ENCODE measurements at regions not wholly inside any gene's neighbourhood (a gene's known extent, or its start where the extent isn't known, plus 50 kb on each side); places are given as distances from the start of the nearest gene placed in this dataset.

GRCh38 chr6:163815796-163816195 is 401.3 kb downstream of the QKI start:
- in situ Hi-C loops (cut with HindIII; ENCODE audit: low pct_unique_long_range_greater_than_20kb, low sequenced_read_pairs) = no loop called here
- DNase-seq (ENCODE audit: low read depth, low spot score) = no peak

- in situ Hi-C loops (cut with HindIII; ENCODE audit: low pct_unique_long_range_greater_than_20kb, low sequenced_read_pairs) = no loop called here
- DNase-seq (ENCODE audit: low read depth, low spot score) = no peak
These were observed 400.2 kb downstream of the QKI start for GRCh38 chr6:163814494-163815364.

- no peak for DNase-seq (ENCODE audit: low read depth, low spot score)
- in situ Hi-C loops (cut with HindIII; ENCODE audit: low pct_unique_long_range_greater_than_20kb, low sequenced_read_pairs) = no loop called here
These were observed 399.5 kb downstream of the QKI start for GRCh38 chr6:163813979-163814493.

GRCh38 chr6:163811317-163811716 is 396.8 kb downstream of the QKI start:
- in situ Hi-C loops (cut with HindIII; ENCODE audit: low pct_unique_long_range_greater_than_20kb, low sequenced_read_pairs) = no loop called here
- no peak for DNase-seq (ENCODE audit: low read depth, low spot score)

GRCh38 chr6:163809364-163809763 is 394.8 kb downstream of the QKI start:
- DNase-seq (ENCODE audit: low read depth, low spot score) = no peak
- in situ Hi-C loops (cut with HindIII; ENCODE audit: low pct_unique_long_range_greater_than_20kb, low sequenced_read_pairs) = no loop called here

GRCh38 chr6:163808871-163809270 is 394.4 kb downstream of the QKI start:
- DNase-seq (ENCODE audit: low read depth, low spot score) = no peak
- in situ Hi-C loops (cut with HindIII; ENCODE audit: low pct_unique_long_range_greater_than_20kb, low sequenced_read_pairs) = no loop called here

- no peak for DNase-seq (ENCODE audit: low read depth, low spot score)
- in situ Hi-C loops (cut with HindIII; ENCODE audit: low pct_unique_long_range_greater_than_20kb, low sequenced_read_pairs) = no loop called here
These were observed 393.7 kb downstream of the QKI start for GRCh38 chr6:163808231-163808630.

- in situ Hi-C loops (cut with HindIII; ENCODE audit: low pct_unique_long_range_greater_than_20kb, low sequenced_read_pairs) = no loop called here
- DNase-seq (ENCODE audit: low read depth, low spot score) = no peak
These were observed 392.4 kb downstream of the QKI start for GRCh38 chr6:163806755-163807499.

GRCh38 chr6:163804991-163805390 is 390.5 kb downstream of the QKI start:
- in situ Hi-C loops (cut with HindIII; ENCODE audit: low pct_unique_long_range_greater_than_20kb, low sequenced_read_pairs) = no loop called here
- DNase-seq (ENCODE audit: low read depth, low spot score) = no peak

GRCh38 chr6:163802267-163802666 is 387.7 kb downstream of the QKI start:
- in situ Hi-C loops (cut with HindIII; ENCODE audit: low pct_unique_long_range_greater_than_20kb, low sequenced_read_pairs) = no loop called here

GRCh38 chr6:163797296-163797845 is 382.9 kb downstream of the QKI start:
- no peak for DNase-seq (ENCODE audit: low read depth, low spot score)
- in situ Hi-C loops (cut with HindIII; ENCODE audit: low pct_unique_long_range_greater_than_20kb, low sequenced_read_pairs) = no loop called here

More at GRCh38 chr6:163802267-163802666, 387.7 kb downstream of the QKI start:
- DNase-seq (ENCODE audit: low read depth, low spot score) = no peak

- DNase-seq (ENCODE audit: low read depth, low spot score) = no peak
- in situ Hi-C loops (cut with HindIII; ENCODE audit: low pct_unique_long_range_greater_than_20kb, low sequenced_read_pairs) = no loop called here
These were observed 378.8 kb downstream of the QKI start for GRCh38 chr6:163793011-163793983.

GRCh38 chr6:163790266-163790840 is 375.8 kb downstream of the QKI start:
- in situ Hi-C loops (cut with HindIII; ENCODE audit: low pct_unique_long_range_greater_than_20kb, low sequenced_read_pairs) = no loop called here
- no peak for DNase-seq (ENCODE audit: low read depth, low spot score)

GRCh38 chr6:163789199-163789810 is 374.8 kb downstream of the QKI start:
- in situ Hi-C loops (cut with HindIII; ENCODE audit: low pct_unique_long_range_greater_than_20kb, low sequenced_read_pairs) = no loop called here
- DNase-seq (ENCODE audit: low read depth, low spot score) = no peak

GRCh38 chr6:163786995-163787671 is 372.6 kb downstream of the QKI start:
- in situ Hi-C loops (cut with HindIII; ENCODE audit: low pct_unique_long_range_greater_than_20kb, low sequenced_read_pairs) = no loop called here
- no peak for DNase-seq (ENCODE audit: low read depth, low spot score)

- DNase-seq (ENCODE audit: low read depth, low spot score) = no peak
- in situ Hi-C loops (cut with HindIII; ENCODE audit: low pct_unique_long_range_greater_than_20kb, low sequenced_read_pairs) = no loop called here
These were observed 368.0 kb downstream of the QKI start for GRCh38 chr6:163782436-163783003.
